GM21515 (cell line): ENCODE measurements at regions not wholly inside any gene's neighbourhood (a gene's known extent, or its start where the extent isn't known, plus 50 kb on each side); places are given as distances from the start of the nearest gene placed in this dataset.
"Not testable (repeated sequence)": the region's sequence is repeated elsewhere in the genome, so short reads cannot be mapped to it uniquely, and the experiment has no call there.

Source experiments
- ATAC-seq: cut with Tn5 transposase; IDR thresholded peaks from one replicate; pipeline ENCODE4 v1.9.1; 2021; ENCODE audit not compliant: unreplicated experiment

DNA sequence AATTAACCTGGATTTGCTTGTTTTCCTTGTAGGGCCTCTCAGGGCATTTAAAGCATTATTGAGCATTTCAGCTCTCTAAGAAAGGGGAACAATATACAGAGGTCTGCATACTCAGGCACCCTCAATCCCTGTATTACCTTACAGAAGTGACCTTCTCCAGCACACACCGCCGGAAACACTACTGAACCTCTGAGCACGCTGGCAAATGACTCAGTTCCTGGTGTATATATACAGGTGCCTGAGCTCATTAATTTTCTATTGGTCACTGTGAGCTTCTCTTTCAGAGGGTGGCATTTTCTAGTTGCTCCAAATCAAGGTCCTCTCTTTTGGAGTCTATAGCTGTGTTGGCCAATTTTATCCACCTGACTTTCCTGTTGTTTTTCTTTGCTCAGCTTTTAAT is 85.2 kb upstream of the COPS8 start:
- no peak for ATAC-seq

DNA sequence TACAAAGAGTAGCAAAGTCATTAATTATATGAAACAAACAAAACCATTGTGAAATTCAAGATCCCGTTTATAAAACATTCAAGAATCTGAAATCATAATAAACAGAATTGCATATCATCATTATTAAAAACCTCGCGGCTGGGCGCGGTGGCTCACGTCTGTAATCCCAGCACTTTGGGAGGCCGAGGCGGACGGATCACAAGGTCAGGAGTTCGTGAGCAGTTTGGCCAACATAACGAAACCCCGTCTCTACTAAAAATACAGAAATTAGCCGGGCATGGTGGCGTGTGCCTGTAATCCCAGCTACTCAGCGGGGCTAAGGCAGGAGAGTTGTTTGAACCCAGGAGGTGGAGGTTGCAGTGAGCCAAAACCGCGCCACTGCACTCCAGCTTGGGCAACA is 80.3 kb upstream of the COPS8 start:
- ATAC-seq = not testable (repeated sequence)

DNA sequence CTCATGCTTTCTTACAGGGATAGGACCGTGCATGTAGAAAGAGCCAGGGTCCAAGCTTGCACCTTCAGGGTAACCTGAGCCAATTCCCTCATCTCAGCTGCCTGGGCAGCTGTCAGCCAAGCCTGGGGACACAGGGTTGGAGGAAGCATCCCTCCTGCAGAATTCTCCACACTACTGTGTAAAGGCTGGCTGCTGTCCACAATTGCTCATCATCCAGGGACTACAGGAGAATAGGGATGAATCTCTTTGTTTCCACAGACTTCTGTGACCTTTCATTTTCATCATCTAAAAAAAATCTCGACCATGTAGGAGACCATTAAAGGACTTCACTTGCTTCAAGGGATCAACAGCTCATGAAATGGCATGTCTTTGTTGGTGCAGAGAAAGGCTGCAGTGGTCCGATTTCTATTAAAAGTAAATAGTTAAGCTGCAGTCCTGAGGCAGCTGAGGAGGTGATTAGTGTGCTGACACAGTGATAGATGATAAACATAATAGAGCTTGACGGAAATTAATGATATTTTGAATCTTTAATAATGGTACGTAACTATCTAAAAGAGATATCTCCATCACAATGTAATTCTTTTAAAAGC is 74.4 kb upstream of the COPS8 start:
- no peak for ATAC-seq

DNA sequence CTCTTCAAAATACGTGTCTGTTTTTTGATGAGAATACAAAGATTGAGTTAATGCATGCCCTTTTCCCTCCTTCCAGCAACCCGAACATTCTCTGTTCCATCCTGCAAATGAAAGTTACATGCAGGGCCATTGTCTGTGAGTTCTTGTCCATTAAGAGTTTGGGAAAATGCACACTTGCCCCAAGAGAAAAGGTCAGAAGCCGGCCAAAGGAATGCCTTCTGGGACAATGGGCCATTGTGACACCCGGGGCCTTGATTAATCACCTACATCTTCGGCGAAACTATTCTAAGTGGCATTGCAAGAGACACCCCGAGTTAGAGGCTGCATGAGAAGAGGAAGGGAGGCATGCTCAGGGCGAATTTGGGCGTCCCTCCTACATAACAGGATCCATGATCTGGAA is 73.7 kb upstream of the COPS8 start:
- no peak for ATAC-seq

DNA sequence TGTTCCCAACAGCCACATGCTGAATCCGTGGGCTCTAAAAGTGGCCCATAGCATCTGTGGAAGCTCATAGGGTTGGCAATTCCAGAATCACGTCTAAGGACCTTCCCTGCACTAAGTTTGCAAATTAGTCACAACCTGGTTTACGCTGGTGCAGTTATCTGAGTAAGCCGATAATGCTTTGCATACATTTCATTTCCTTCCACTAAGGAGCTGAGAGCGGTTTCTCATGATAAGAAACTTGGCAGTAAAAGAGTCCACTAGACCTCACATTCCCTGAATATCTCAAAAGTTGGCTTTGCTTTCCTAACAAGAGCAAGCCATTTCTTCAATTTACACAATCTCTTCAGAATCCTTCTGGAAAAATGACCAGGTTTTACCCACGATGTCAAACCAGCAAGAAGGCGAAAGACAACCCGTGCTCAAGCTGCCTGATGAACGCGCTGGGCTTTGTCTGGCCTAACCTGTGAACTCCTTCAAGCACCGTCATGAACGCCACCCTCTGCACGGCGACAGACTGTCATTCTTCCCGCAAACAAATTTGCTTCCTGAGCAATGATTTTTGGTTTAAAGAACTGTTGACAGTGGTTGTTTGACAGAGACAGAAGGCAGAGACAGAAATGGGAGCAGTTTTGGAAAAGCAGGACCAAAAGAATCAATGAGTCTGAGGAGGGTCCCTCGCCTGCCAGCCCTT is 73.0 kb upstream of the COPS8 start:
- ATAC-seq = no peak

DNA sequence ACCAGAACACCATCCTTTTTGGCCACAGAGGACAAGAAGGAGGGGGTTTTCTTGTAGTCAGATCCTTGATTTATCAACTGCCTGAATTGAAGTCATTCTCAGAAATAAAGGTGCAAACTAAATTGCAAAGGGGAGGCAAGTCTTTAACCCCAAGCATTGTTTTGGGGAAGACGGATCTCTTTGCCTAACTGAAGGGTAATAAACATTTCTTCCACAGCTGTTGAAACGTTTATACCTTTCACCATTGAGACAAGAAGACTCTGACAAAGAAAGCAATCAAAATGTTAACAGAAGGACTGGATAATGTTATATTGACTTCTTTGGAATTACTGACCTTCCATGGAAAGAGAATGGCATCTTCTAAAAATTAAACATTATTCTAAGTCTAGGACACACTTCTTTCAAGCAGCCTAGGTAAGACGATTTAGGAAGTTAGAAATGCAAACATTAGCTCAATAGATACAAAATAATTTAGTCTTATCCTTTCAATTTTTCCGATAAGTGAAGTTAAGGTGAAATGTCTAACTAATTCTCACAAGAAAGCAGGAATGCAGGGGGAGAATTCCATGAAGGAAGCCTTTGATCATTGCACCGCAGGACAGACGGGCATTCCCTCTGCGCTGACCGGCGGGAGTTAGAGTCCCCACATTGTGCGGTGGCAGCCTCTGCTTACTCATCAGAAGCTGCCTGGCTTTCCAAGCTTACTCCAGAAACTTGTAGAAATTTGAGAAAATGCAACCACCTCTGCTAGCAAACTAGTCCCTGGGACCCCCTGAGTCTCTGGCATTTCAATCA is 69.4 kb upstream of the COPS8 start:
- no peak for ATAC-seq

DNA sequence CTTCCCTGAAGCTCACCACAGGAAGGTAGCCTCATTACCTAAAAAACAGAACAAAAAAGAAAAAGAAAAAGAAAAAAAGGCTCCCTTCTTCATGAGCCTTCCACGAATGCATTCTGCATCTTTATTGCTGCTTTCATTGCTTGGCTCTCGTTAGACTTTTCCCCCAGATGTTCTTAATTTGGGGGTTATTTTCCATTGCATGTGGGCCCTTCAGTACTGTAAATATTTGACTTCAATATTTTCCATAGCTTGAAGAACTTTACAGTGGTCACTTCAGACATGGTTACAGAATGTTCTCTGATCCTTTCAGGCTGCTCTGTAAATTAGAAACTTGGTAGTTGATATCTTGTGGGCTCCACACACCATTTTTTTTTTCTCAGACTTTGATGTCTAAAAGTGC is 65.6 kb upstream of the COPS8 start:
- ATAC-seq = no peak

DNA sequence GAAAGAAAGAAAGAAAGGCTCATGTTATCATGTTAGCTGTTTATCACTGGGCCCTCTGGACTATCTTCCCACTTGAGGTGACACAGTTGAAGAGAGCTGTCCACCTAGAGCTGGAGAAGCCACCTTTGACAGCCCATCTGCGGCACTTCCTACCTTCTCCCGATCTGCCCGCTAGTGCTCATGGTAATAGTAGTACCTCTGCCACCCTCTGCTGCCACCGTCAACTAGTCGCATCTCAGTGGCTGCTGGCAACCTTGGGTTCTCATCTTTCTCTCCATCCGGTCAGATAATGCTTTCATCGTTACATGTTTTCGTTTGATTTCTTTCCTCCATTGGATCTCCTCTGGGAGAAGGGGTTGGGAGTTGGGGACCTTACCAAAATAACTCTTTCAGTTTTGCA is 63.2 kb upstream of the COPS8 start:
- no peak for ATAC-seq

DNA sequence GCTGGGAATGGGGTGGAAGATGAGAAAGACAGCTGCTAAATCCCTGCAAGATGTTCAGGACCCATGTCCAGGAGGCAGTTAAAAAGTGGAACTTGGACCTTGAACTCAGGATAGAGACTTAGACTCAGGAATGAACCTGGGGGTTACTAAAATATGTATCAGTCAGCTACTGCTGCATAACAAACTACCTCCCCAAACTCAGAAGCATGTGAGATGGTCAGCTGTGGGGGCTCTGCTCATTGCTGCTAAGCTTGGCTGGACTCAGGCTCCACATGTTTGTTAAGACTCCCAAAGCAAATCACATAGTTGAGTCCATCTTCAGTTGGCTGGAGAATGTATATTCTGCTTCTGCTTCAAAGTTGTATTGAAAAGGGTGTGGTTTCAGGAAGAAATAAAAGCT is 61.4 kb upstream of the COPS8 start:
- ATAC-seq = no peak

DNA sequence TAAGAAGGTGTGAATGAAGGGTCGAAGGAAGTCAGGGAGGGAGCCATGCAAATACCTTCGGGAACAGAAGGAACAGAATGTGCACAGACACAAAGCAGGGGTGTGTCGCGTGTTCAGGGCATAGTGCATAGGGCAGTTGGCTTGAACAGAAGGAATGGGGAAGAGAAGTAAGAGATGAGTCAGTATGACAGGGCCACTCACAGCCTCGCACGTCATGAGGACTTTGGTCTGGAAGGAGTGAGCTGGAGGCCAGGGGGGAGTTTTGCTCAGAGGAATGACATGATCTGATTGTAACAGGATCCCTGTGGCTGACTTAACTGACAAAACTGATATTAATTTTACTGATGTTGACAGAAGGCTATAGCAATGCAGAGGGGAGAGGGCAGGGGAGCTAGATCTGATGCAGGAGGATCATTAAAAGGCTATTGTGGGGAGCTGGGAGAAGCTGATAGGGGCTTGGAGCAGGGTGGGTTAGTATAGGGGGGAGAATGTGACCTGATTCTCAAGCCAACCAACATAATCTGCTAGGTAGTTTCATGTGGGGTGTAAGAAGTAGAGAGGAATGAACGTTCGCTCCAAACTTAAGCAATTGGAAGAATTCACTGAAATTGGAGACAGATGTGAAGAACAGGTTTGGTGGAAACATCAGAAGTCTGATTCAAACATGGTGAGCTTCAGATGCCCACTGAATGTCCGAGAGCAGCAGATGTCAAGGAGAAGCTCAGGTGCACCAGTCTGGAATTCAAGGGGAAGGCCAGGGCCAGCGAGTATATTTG is 60.4 kb upstream of the COPS8 start:
- ATAC-seq = no peak

DNA sequence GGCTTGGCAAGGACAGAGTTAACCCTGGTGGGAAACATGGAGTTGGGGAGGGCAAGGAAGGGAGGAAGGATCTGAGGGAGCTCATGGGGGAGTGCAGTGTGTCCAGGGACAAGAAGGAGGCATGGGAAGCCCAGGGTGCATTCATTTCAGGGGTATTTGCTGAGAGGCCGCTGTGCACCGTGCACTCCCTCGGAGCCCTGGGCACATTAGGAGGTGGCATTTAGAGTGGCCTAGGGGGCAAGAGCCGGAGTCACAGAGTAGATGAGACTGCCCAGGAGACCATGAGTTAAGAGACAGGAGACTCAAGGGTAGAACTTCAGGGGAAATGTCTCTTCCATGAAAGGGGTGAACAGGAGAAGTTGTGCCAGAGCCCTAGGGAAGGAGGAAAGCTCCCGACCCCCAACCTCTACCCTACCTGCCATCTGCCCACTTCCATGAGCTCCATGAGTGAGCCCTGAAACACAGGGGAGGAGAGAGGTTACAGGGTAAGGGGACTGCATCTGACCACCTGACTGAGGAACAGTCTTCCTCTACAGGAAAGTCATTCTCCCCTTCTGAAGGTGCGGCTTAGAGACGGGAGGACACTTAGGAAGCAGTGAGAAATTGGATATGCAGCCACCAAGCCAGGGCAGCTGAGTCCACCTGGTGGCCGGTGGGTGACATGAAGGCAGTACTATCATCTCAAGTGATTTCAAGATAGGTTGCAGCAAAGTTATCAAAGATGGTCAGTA is 58.5 kb upstream of the COPS8 start:
- no peak for ATAC-seq

DNA sequence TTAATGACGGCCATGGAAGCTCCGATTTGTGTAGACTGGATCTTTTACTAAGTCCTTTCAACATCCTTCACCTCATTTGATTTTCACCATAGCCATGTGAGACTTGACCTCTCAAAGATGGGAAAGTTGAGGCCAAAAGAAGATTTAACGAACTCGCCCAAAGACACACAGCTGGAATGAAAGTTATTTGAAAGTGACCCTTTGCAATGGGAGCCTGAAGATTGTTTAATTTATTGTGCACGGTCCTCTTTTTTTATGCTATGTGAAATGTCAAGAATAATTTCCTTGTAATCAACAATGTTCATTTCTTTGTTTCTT is 58.0 kb upstream of the COPS8 start:
- no peak for ATAC-seq

DNA sequence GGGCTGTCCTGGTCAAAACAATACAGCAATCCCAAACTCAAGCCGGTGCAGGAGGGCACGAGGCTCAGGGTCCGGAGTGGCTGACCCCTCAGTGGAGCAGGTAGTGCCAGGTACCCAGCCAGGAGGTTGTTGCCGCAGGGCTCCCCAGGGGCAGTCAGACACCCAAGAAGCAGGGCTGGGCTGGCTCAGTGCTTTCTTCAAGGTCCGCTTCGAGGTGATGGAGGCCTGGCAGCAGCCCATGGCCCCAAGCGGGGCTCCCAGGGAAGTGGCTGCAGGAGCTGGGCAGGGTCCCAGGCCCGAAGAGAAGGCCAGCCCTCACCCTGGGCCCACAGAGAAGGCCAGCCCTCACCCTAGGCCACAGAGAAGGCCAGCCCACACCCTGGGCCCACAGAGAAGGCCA is 55.3 kb upstream of the COPS8 start:
- no peak for ATAC-seq

DNA sequence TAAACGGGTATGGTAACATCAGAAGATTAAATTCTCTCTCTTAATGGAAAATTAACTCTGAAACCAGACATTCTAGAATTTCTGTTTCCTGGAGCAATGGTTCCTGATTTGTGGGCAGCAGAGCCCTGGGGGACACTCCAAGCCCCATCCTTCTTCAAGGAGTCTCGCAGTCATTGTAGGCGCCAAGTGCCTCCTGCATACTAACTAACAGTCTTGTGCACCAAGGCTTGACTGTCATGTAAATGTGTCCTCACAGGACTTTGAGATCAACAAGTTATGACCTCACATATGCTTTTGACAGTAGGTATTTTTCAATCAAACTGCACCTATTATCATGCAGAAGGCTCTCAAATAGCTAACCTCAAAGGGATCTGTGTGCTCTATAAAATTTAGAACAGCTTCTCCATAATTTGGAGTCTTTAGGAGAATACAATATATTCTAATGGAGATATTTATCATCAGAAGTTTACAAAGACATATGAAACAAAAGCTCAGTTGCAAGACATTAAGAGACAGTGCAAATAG is 52.1 kb upstream of the COPS8 start:
- ATAC-seq = no peak

DNA sequence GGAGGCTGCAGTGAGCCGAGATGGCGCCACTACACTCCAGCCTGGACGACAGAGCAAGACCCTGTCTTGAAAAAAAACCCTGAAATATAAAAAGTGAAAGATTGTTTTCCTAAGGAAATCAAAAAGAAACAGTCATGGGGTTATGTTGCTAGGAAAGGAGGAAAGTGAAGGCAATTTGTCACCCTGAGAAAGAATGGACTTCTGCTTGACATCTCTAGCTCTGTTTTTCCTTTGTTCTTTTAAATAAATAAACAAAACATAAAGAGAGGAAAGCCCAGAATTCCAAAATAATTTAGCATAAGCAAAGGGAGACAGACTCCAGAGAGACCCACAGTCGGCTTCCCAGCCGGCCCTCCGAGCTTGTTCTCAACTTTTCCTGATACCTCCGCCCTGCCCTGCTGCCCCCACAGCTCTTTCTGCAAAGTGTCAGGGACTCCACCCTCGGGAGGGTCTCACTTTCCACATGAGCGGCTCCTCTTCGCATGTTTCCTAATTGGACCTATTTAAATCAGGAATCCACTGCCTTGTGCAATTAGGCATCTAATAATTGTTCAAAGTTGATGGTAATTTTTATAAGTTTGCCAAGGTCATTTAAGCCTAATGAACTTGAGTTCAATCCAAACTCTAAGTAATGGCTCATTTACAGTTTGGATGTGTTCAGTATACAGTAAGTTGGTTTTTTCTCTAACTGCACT is 49.8 kb upstream of the COPS8 start:
- no peak for ATAC-seq
